Fibroblast of gingiva (primary cell): ENCODE measurements at regions not wholly inside any gene's neighbourhood (a gene's known extent, or its start where the extent isn't known, plus 50 kb on each side); places are given as distances from the start of the nearest gene placed in this dataset.

Experiments
- DNase-seq: peaks from one replicate; pipeline ENCODE4 v3.0.0-alpha.2; 2011; ENCODE audit warnings: low read depth

- DNase-seq, result no peak
Measured at GRCh38 chr2:181770150-181770549, 89.8 kb upstream of the NEUROD1 start.

DNA sequence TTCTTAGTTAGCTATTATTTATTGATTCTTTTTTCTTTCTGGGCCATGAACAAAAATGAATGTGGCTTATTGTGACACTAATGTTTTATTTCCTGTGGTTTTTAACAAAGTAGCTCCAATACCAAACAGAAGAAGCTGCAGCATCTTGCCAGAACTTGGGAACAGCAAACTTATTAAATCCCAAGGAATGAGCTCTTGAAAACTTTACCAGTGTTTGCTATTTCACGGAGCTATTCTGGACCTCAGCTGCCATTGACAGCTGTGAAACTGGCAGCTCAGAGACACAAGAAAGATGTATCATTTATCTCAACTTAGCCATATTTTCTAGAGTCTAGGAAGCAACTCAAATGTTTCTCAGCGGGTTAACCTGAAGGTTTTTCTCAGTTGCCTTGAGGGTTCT, 91.0 kb upstream of the NEUROD1 start:
- peak; percentile 21 for DNase-seq

GRCh38 chr2:181772334-181772733, 92.0 kb upstream of the NEUROD1 start:
- no peak for DNase-seq

- DNase-seq, result no peak
Measured at GRCh38 chr2:181772777-181773176, 92.5 kb upstream of the NEUROD1 start.

- peak; percentile 38 for DNase-seq
Measured at GRCh38 chr2:181774685-181775084, 94.4 kb upstream of the NEUROD1 start.

DNA sequence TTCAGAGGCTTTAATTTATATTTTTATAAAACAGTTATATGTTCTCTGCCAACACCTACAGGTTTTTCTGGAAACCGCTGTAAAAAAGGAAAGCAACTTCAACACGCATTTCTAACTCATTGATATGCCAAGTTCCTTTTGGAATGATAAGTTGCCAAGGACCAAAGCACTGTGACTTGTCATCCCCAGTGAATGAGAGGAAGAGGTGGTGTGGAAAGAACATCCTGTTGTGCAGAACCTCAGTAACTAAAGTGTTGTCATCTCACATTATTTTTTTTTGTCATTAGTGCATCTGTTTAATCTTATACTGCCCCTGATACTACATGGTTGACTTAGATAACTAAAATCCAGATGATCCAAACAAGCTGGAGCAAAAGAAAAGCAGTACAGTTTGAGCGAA, 96.0 kb upstream of the NEUROD1 start:
- no peak for DNase-seq

- no peak for DNase-seq
Measured at GRCh38 chr2:181777734-181778133, 97.4 kb upstream of the NEUROD1 start.

- DNase-seq, result no peak
Measured at GRCh38 chr2:181778621-181779201, 98.4 kb upstream of the NEUROD1 start.

DNA sequence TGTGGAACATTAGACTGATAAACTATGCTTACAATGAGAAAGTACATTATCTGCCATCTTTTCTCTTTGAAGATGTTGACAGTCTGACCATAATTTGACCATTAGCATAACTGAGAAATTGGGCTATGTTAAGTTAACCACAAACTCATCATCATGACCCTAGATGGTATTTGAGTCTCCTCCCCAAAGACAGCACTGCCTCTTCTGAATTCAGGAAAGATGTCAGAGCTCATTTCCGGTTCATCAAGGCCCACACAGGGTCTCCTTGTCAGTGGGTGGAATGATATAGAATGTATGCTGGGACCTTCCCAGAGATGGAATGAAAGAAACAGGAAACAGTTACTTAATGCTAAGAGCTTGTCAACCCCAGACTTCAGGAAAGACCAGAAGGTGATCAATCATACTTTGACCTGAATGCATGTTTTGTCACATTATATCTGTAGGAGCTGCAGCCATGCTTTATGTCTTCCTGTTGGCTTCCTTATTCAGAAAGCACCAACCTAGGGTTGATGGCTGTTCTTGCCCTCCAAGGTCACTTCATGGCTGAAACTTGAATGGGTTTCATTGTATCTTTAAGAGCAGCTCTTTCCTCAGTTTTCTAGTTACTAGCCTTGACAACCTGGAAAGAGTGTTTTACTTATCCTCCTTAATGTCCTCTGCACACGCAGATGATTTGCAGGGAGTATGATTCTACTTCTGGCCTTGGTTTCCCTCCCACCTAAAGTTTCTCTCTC, 99.1 kb upstream of the NEUROD1 start:
- DNase-seq, result no peak

DNA sequence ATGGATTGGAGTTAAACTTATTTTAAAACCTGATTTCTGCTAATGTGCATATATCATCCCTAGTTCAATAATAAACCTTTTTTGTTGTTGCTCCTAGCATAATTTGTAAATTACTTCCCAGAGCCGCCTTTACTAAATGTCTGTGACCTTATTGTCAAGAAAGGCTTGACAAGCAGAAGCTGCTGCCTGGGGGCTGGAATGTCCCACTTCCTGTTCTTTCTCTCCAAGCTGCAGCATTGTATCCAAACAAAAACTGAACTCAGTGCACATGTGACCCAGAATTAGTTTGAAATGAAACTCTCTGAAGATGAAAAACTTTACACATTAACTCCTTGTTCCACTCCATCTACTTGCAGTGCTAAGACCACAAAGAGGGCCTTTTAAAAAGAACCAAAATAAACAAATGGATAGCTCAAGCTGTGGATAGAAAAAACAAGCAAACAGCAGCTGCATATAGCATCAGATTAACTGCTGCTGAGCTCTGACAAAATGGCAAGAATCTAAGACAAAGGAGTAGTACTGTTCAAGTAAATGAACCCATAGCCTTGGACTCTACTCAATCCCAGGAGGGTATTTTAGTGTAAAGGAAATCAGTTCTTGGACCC, 99.8 kb upstream of the NEUROD1 start:
- DNase-seq, result peak; percentile 9

DNA sequence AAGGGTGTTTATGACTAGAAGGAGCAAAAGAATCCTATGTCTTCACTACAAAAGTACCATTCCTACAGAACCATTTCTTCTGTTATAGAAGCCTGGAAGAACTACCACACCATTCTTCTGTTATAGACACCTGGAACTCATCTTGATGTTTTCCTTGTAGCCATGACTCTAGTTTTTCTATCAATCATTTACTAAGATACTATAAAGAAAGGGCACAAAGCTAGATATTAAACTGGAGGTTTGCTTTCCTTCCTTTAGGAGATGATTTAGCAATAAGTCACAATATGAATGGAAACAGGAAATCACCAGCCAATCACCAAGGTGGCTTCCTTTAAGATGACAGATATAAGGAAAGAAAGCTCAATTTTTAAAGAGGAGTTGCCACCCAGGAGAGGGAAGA, 100.3 kb upstream of the NEUROD1 start:
- no peak for DNase-seq

DNA sequence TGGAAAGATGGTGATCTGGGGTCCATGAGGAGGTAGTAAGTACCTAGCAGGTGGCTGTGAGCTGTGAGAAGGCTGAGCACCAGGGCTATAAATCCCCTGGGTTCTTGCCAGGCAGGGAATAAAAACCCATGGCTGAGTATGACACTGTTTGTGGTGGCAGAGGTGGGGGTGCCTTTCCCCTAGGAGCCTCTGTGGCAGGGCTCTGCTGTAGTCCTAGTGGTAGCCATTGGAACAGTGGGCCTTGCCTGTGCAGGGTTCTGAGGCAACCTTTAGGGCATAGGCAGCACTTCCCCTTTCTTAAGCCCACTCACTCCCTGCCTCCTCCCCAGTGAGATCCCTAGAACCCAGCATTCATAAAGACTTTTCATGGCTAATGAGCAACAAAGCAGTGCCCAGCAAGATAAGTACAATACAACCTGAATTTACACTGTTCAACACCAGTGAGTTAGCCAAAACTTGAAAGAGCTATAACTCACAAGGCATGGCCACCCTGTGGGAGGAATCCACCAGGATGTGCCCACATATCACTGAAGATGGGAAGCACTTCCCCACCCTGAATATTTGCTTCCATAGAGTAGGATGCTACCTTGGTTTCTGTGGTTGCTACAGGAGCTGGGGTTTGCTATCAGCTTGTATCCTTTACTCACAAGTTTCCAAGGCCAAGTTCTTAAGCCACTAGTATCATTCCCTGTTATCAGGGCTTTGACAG, 100.9 kb upstream of the NEUROD1 start:
- no peak for DNase-seq

DNA sequence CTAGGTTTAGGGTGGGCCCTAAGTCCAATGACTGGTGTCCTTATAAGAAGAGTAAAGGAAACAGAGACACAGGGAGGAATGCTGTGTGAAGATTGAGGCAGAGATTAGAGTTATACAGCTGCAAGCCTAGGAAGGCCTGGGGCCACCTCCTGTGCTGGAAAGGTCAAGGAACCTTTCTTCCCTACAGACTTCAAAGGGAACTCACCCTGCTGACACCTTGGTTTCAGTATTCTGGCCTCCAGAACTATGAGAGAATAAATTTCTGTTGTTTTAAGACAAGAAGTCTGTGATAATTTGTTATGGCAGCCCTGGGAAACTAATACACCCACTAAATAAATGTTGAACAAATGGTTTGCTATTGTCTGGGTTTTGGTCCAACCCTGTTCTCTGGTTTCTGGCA, 102.3 kb upstream of the NEUROD1 start:
- no peak for DNase-seq

DNA sequence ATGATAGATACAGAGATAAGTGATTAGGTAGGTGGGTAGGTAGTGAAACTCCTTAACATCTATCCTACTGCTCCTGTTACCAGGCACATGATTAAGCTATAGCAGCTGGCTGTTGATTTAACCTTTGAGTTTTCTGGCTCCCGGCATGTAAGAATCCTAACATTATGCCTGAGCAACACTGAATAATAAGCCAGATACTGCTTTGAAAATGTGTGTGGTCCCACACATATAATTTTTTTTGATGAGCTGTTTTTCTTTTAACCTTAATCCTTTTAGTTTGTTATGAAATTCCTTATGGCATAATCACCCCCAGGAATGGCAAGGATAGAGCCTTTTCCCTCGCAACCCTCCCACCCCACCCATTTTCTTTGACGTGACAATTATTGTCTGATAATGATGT, 104.2 kb upstream of the NEUROD1 start:
- DNase-seq, result no peak

GRCh38 chr2:181785691-181786344, 105.5 kb upstream of the NEUROD1 start:
- DNase-seq, result peak; percentile 74

DNA sequence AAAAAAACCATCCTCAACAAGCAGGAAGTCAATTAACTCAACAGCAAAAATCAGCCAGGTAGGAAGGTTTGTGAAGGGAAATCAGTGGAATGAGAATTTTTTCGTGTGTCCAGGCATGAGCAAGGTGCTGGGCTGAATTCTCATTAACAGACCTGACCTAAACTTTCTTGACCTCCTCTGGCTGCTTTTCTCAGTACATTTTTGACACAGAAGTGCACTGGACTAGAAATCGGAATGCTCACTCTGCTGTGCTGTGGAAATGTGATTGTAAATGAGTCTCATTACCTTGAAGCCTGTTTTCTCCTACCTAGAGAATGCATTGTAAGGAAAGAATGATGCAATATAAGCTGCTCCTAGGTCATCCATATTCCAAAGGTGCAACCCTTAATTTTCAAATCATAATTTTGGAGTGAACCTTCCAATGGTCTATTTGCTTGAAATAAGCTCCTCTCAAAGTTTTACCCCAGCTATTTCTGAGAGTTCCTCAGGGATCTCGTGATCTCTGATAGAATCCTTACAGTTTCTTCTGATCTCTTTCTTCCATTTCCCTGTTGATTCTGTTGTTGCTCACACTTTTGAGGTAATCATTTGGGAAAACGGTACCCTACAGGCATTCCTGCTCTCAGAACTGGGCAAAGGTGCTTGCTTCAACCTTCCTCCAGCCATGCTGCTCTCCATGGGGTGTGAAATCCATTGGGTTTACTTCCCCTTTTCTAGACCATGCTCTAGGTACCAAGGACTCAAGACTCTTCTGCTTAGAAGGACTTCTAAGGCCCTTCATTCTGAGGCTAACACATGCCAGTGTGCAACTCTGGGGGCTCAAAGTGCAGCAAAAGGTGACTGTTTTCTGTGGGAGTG, 104.9 kb upstream of the ITPRID2 start:
- DNase-seq, result no peak

DNA sequence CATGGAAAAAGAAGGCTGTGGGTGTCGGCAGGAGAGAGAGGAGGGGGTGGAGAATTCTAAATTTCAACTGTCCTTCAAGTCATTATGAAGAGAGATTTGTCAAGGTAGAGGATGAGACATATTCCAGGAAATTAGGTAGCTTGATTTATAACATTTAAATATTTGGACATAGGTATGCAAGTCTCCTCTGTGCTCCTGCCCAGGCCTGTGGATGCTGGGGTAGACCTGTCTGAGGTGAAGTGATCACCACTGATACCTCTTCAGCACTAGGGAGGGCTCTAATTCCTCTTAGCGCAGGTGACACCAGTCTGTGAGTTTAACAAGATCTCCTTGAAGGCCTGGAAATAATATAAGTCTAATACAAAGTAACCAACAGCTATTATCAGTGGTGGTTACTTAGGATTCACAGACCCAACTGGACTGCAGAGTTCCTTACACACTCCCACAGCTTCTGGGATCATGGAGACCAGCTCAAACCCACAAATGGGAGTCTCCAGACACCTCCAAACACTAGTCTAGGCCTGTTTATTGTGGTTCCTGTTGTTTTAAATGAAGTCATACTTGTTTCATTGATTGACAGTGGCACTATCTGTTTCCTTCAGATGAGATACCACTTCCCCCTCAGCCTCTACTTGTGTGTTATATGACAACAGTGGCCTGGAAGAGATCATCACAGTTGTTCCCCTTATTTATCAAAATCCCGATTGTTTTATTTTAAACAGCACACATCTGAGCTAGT, 104.1 kb upstream of the ITPRID2 start:
- no peak for DNase-seq

- no peak for DNase-seq
Measured at GRCh38 chr2:181788897-181789555, 102.5 kb upstream of the ITPRID2 start.

GRCh38 chr2:181789827-181790448, 101.6 kb upstream of the ITPRID2 start:
- no peak for DNase-seq
